Suprapubic skin (tissue), 4 donors: ENCODE measurements at regions not wholly inside any gene's neighbourhood (a gene's known extent, or its start where the extent isn't known, plus 50 kb on each side); places are given as distances from the start of the nearest gene placed in this dataset.
"Not testable (repeated sequence)": the region's sequence is repeated elsewhere in the genome, so short reads cannot be mapped to it uniquely, and the experiment has no call there.

Experiments
- DNase-seq, 2 donors: peaks; one replicate each; pipeline ENCODE4 v3.0.0-alpha.2; 2019; ENCODE audit warnings: low spot score in 2 of 2
- H3K27ac ChIP-seq: fragments of 200-600 bp; sonication (generic); one replicate; pipeline ENCODE4 v1.5.1; 2019
- H3K27me3 ChIP-seq: fragments of 200-600 bp; sonication (generic); one replicate; pipeline ENCODE4 v1.5.1; 2019
- H3K36me3 ChIP-seq: fragments of 200-600 bp; sonication (generic); one replicate; pipeline ENCODE4 v1.5.1; 2019
- H3K4me1 ChIP-seq: fragments of 200-600 bp; sonication (generic); one replicate; pipeline ENCODE4 v1.5.1; 2019
- H3K4me3 ChIP-seq: fragments of 200-600 bp; sonication (generic); one replicate; pipeline ENCODE4 v1.5.1; 2019; ENCODE audit warnings: mild to moderate bottlenecking
- H3K9me3 ChIP-seq: fragments of 200-600 bp; sonication (generic); one replicate; pipeline ENCODE4 v1.5.1; 2019
- EP300 ChIP-seq: sonication (generic); formaldehyde crosslinking; IDR thresholded peaks from one replicate; pipeline ENCODE4 v1.6.1; 2017; ENCODE audit warnings: antibody characterized with exemption
- POLR2A ChIP-seq, 2 donors: fragments of 450-650 bp; IDR thresholded peaks; one replicate each; pipeline ENCODE4 v1.6.1; 2017; ENCODE audit warnings: antibody characterized with exemption in 2 of 2, mild to moderate bottlenecking in 2 of 2, moderate library complexity in 2 of 2
- POLR2AphosphoS5 ChIP-seq, 3 donors: sonication (generic); formaldehyde crosslinking; IDR thresholded peaks; one replicate each; pipeline ENCODE4 v1.6.1; 2017; ENCODE audit warnings: antibody characterized with exemption in 3 of 3
- WGBS: methylation state at CpG from one replicate; pipeline ENCODE4 v1.1.5; 2018; 5-methylcytosine and 5-hydroxymethylcytosine counted together
- TF ChIP-seq, protein P1 (sequence below), 2 donors: fragments of 200-600 bp in 1 of 2; fragments of 450-650 bp in 1 of 2; sonication (generic) in 1 of 2; IDR thresholded peaks; one replicate each; pipeline ENCODE4 v1.5.1; 2016 to 2019; ENCODE audit warnings: antibody characterized with exemption in 2 of 2, mild to moderate bottlenecking in 1 of 2, moderate library complexity in 1 of 2

DNA sequence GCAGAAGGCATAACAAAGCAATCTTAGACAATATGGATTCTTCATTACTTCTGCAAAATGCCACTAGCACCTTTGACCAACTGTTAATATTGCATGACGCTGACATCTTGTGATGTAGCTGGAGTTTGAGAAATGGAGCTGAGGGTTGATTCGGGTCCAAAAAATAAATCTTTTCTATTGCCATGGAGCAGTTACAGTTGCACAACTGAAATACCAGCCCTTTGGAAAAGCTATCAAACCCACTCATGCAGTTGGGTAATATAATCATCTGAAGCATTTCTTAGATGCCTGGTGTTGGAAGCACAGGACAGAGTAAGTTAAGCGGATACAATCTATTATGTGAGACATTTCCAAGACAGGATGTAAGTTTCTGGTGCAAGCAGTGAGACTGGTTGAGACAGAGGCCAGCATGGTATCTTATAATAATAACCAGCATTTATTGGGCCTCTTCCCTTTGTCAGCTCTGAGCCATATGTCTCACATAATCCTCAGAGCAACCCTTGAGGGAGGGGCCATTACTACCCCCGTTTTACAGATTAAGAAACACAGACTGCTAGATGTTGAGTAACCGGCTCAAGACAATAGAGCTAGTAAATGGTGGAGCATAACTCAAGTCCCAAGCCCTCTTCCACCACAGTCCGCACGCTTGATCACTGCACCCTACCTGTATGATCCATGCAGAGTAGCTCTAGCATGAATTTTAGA is 74.9 kb upstream of the CAPRIN1 start:
- H3K9me3 ChIP-seq: no peaks in the 10 kb centered on the region
- H3K4me1 ChIP-seq: no peaks in the 10 kb centered on the region
- H3K36me3 ChIP-seq: no peaks in the 10 kb centered on the region
- WGBS: 82% methylated on average over 7 of the region's 7 CpGs
- TF ChIP-seq, protein P1, sequence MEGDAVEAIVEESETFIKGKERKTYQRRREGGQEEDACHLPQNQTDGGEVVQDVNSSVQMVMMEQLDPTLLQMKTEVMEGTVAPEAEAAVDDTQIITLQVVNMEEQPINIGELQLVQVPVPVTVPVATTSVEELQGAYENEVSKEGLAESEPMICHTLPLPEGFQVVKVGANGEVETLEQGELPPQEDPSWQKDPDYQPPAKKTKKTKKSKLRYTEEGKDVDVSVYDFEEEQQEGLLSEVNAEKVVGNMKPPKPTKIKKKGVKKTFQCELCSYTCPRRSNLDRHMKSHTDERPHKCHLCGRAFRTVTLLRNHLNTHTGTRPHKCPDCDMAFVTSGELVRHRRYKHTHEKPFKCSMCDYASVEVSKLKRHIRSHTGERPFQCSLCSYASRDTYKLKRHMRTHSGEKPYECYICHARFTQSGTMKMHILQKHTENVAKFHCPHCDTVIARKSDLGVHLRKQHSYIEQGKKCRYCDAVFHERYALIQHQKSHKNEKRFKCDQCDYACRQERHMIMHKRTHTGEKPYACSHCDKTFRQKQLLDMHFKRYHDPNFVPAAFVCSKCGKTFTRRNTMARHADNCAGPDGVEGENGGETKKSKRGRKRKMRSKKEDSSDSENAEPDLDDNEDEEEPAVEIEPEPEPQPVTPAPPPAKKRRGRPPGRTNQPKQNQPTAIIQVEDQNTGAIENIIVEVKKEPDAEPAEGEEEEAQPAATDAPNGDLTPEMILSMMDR (IDR thresholded peaks at IDR 0.05): no peak
- TF ChIP-seq EP300 (no peak), POLR2A (IDR thresholded peaks at IDR 0.05) (no peak), POLR2AphosphoS5 (IDR thresholded peaks at IDR 0.05) (no peak)
- H3K27me3 ChIP-seq: no peaks in the 10 kb centered on the region
- no peak overlapping the region for H3K4me3 ChIP-seq
- no peak for DNase-seq
- no peak overlapping the region for H3K27ac ChIP-seq

DNA sequence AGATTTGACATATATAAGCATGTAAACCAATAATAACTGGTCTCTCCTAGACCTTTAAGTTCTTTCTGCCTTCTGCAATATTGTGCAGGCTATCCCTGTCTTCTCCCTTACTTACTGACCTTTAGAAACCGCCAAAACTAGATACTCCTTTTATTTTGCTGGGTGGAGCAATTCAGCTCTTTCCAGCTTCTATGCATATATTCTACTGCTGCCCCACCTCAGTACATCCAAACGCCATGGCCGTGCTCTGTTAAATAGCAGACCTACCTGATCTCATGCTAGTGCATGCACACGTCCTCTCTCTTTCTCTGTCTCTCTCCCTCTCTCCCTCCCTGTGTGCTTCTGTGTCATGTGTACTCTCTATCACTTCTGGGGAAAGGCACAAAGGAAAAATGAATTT is 76.7 kb upstream of the CAPRIN1 start:
- Histone ChIP-seq H3K9me3 (no peaks in the 10 kb centered on the region), H3K27me3 (no peaks in the 10 kb centered on the region), H3K27ac (no peak overlapping the region), H3K4me1 (no peaks in the 10 kb centered on the region), H3K4me3 (no peak overlapping the region), H3K36me3 (no peaks in the 10 kb centered on the region)
- no peak for DNase-seq
- WGBS: 68% methylated on average over 4 of the region's 4 CpGs
- TF ChIP-seq POLR2AphosphoS5 (IDR thresholded peaks at IDR 0.05) (no peak), EP300 (no peak), POLR2A (IDR thresholded peaks at IDR 0.05) (no peak)
- TF ChIP-seq, protein P1 (IDR thresholded peaks at IDR 0.05): no peak

DNA sequence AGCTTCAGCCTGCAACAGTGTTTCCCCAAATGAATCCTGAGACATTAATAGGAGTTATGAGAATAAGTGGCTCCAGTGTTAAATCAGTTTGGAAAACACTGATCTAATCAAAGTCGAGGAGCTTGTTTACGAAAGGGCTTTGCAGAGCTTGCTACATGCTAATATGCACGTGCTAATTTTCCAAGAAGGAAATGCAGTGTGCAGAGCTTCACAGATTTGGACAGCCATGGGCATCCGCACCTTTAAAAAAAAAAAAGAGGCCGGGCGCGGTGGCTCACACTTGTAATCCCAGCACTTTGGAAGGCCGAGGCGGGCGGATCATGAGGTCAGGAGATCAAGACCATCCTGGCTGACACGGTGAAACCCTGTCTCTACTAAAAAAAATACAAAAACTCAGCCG is 79.7 kb upstream of the LMO2 start:
- not testable (repeated sequence) for H3K36me3 ChIP-seq, H3K27me3 ChIP-seq, H3K4me1 ChIP-seq, H3K9me3 ChIP-seq, H3K4me3 ChIP-seq, H3K27ac ChIP-seq, DNase-seq
- WGBS: 79% methylated on average over 12 of the region's 12 CpGs

DNA sequence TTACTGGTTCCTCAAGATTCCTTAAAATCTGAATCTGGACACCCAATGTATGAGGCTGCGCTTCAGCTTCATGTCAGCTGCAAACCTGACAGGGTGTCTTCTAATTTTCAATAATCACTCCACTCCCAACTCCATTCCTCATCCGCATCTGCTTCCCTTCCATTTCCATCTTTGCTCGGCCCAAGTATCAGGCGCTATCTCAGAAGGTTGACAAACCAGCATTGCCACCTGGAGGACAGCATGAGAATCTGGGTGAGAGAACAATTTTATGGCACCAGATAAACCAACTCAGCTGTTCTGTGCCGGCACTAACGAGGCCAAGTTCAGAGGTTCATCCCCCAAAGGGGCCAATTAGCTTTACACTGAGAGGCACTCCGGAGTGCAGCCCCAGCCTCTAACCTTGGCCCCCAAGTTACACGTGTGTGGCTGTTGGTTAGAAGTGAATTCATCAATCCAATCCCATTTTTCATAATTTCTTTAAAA is 79.1 kb upstream of the LMO2 start:
- no peaks in the 10 kb centered on the region for H3K27me3 ChIP-seq
- TF ChIP-seq EP300 (no peak), POLR2AphosphoS5 (IDR thresholded peaks at IDR 0.05) (no peak), POLR2A (IDR thresholded peaks at IDR 0.05) (no peak)
- TF ChIP-seq, protein P1 (IDR thresholded peaks at IDR 0.05): peak; percentile 23 to 64
- DNase-seq: peak; percentile 62 to 81
- H3K9me3 ChIP-seq: no peaks in the 10 kb centered on the region
- no peak overlapping the region for H3K4me3 ChIP-seq
- no peaks in the 10 kb centered on the region for H3K4me1 ChIP-seq
- no peaks in the 10 kb centered on the region for H3K36me3 ChIP-seq
- 10% methylated on average over 8 of the region's 8 CpGs for WGBS
- no peak overlapping the region for H3K27ac ChIP-seq

DNA sequence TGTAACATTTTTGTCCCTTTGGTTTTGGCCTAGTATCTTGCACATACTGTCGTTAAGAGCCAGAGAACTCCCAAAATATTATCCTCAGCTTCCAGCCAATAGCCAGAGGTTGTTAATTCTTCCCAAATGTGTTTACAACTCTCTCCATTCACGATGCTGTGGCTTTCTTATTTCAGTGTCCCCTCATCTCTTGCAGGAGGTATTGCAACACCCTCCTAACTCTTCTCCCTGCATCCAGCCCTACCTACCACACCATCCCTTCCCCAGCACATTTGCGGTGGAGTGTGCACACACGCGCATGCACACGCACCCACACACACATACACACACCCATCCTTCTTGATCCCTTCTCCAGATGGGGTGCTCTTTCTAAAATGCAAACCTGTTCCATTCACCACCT is 75.6 kb upstream of the LMO2 start:
- no peaks in the 10 kb centered on the region for H3K27me3 ChIP-seq
- H3K27ac ChIP-seq: no peak overlapping the region
- TF ChIP-seq POLR2AphosphoS5 (IDR thresholded peaks at IDR 0.05): no peak
- TF ChIP-seq, protein P1 (IDR thresholded peaks at IDR 0.05): no peak
- H3K36me3 ChIP-seq: no peaks in the 10 kb centered on the region
- no peaks in the 10 kb centered on the region for H3K4me1 ChIP-seq
- WGBS: 68% methylated on average over 6 of the region's 6 CpGs
- no peak overlapping the region for H3K4me3 ChIP-seq
- no peak for DNase-seq
- no peaks in the 10 kb centered on the region for H3K9me3 ChIP-seq

DNA sequence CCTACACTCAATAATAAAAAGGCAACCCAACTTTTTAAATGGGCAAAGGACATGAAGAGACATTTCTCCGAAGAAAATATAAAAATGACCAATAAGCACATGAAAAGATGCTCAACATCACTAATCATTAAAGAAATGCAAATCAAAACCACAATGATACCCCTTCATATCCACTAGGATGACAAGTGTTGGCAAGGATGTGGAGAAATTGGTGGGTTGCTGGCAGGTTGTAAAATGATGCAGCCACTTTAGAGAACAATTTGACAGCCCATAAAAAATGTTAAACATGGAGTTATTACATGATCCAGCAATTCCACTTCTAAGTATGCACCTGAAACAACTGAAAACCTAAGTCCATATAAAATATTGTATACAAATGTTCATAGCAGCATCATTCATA is 73.2 kb upstream of the LMO2 start:
- Histone ChIP-seq H3K36me3 (no peaks in the 10 kb centered on the region), H3K9me3 (no peaks in the 10 kb centered on the region), H3K27me3 (no peaks in the 10 kb centered on the region), H3K4me1 (no peaks in the 10 kb centered on the region), H3K4me3 (no peak overlapping the region), H3K27ac (no peak overlapping the region)
- no peak for DNase-seq
- WGBS: 97% methylated on average over 1 of the region's 1 CpG
- TF ChIP-seq, protein P1 (IDR thresholded peaks at IDR 0.05): no peak
- TF ChIP-seq EP300: no peak
- TF ChIP-seq POLR2A (IDR thresholded peaks at IDR 0.05): no peak
- no peak for TF ChIP-seq POLR2AphosphoS5 (IDR thresholded peaks at IDR 0.05)
